PC-9 (cell line): ENCODE measurements at regions not wholly inside any gene's neighbourhood (a gene's known extent, or its start where the extent isn't known, plus 50 kb on each side); places are given as distances from the start of the nearest gene placed in this dataset.

Experiments used
- BruUV-seq: library from RNA; stranded (reverse); fragments of 400-500 nt; replicated peaks from 2 replicates; lab custom pipeline; 2021; lab: Mats Ljungman, UMichigan
- CTCF ChIA-PET: fragments of 300-600 bp; sonication (Branson Sonifier 250); formaldehyde crosslinking; loops from one replicate; lab custom pipeline; 2022; ENCODE audit warnings: antibody characterized with exemption; lab: Charles Lee
- POLR2A ChIA-PET: fragments of 300-600 bp; sonication (Branson Sonifier 250); formaldehyde crosslinking; loops from one replicate; lab custom pipeline; 2022; ENCODE audit warnings: antibody characterized with exemption; ENCODE audit not compliant: unreplicated experiment; lab: Charles Lee
- DNase-seq, 2 experiments: peaks; one replicate each; pipeline versions ENCODE4 v3.0.0 to v3.0.0-alpha.2; 2015 to 2022; ENCODE audit warnings: mixed read lengths in 1 of 2
- H2AFZ ChIP-seq: fragments of 200-600 bp; sonication (generic); 2 replicates; pipeline ENCODE4 v1.8.1; 2017; ENCODE audit warnings: antibody characterized with exemption
- H3F3A ChIP-seq: fragments of 200-600 bp; sonication (generic); 2 replicates; pipeline ENCODE4 v1.8.1; 2017; ENCODE audit warnings: antibody characterized with exemption, mild to moderate bottlenecking, low read depth; ENCODE audit not compliant: insufficient read depth
- H3K27ac ChIP-seq: fragments of 200-600 bp; sonication (generic); 2 replicates; pipeline ENCODE4 v1.6.1; 2016; ENCODE audit warnings: mixed run types
- H3K27me3 ChIP-seq: fragments of 200-600 bp; sonication (generic); 2 replicates; pipeline ENCODE4 v1.6.1; 2016; ENCODE audit warnings: low read depth, mixed run types; ENCODE audit not compliant: insufficient read depth
- H3K36me3 ChIP-seq: fragments of 200-600 bp; sonication (generic); 2 replicates; pipeline ENCODE4 v1.6.1; 2016; ENCODE audit warnings: low read depth, mixed run types
- H3K4me1 ChIP-seq: fragments of 200-600 bp; sonication (generic); replicated peaks from 2 replicates; pipeline ENCODE4 v1.6.1; 2016; ENCODE audit warnings: mixed run types; ENCODE audit not compliant: insufficient read depth
- H3K4me2 ChIP-seq: fragments of 200-600 bp; sonication (generic); 2 replicates; pipeline ENCODE4 v1.6.1; 2017; ENCODE audit warnings: mixed run types
- H3K4me3 ChIP-seq: fragments of 200-600 bp; sonication (generic); 2 replicates; pipeline ENCODE4 v1.6.1; 2016; ENCODE audit warnings: mixed run types
- H3K79me2 ChIP-seq: fragments of 200-600 bp; sonication (generic); 2 replicates; pipeline ENCODE4 v1.6.1; 2017; ENCODE audit warnings: low read depth, mixed run types
- H3K9me2 ChIP-seq: fragments of 200-600 bp; sonication (generic); 2 replicates; pipeline ENCODE4 v1.8.1; 2017; ENCODE audit warnings: mild to moderate bottlenecking; ENCODE audit not compliant: insufficient read depth
- H3K9me3 ChIP-seq: fragments of 200-600 bp; sonication (generic); 2 replicates; pipeline ENCODE4 v1.8.1; 2016; ENCODE audit warnings: low read depth; ENCODE audit not compliant: insufficient read depth
- H4K20me1 ChIP-seq: fragments of 200-600 bp; sonication (generic); 2 replicates; pipeline ENCODE4 v1.8.1; 2017; ENCODE audit not compliant: insufficient read depth
- CTCF ChIP-seq: fragments of 200-600 bp; sonication (generic); conservative IDR thresholded peaks from 2 replicates; pipeline ENCODE4 v1.6.1; 2017; ENCODE audit warnings: mixed run types, antibody characterized with exemption, mild to moderate bottlenecking, moderate library complexity
- EZH2 ChIP-seq: fragments of 200-600 bp; sonication (generic); IDR thresholded peaks from 2 replicates; pipeline ENCODE4 v1.8.0; 2017; ENCODE audit warnings: antibody characterized with exemption, low read depth
- intact Hi-C: fragments of 100-400 bp; cut with micrococcal nuclease; formaldehyde crosslinking; loops from one replicate; pipeline ENCODE4 v1.10.0; 2022; ENCODE audit not compliant: unreplicated experiment

GRCh38 chr15:96790004-96790403 lies 459.5 kb downstream of the NR2F2 start:
- BruUV-seq = no TSS peak
- TF ChIP-seq EZH2 = no peak
- no peak for TF ChIP-seq CTCF

GRCh38 chr15:96792216-96792615 lies 461.7 kb downstream of the NR2F2 start:
- Histone ChIP-seq H2AFZ (no peak overlapping the region), H3K27ac (no peak overlapping the region), H3K27me3 (peaks cover 23% of the 10 kb centered on the region; the same call in 1 of the 2 replicates), H3K4me1 (no peaks in the 10 kb centered on the region), H3F3A (no peaks in the 10 kb centered on the region), H3K4me2 (no peak overlapping the region), H3K36me3 (no peaks in the 10 kb centered on the region), H3K79me2 (no peaks in the 10 kb centered on the region), H3K9me3 (no peaks in the 10 kb centered on the region), H3K9me2 (no peaks in the 10 kb centered on the region), H3K4me3 (no peak overlapping the region), H4K20me1 (no peaks in the 10 kb centered on the region)
- no peak for TF ChIP-seq EZH2
- TF ChIP-seq CTCF = no peak
- no TSS peak for BruUV-seq
- DNase-seq = no peak
- intact Hi-C loops = no loop called here
- ChIA-PET CTCF (no interaction called here), POLR2A (no interaction called here)

More at GRCh38 chr15:96790004-96790403, 459.5 kb downstream of the NR2F2 start:
- intact Hi-C loops = no loop called here
- no peaks in the 10 kb centered on the region for H3K79me2 ChIP-seq
- POLR2A ChIA-PET = no interaction called here
- no peaks in the 10 kb centered on the region for H3K36me3 ChIP-seq
- H2AFZ ChIP-seq = no peak overlapping the region
- no peaks in the 10 kb centered on the region for H3F3A ChIP-seq
- no peak overlapping the region for H3K4me2 ChIP-seq
- no peaks in the 10 kb centered on the region for H3K9me2 ChIP-seq
- no peaks in the 10 kb centered on the region for H3K9me3 ChIP-seq
- H4K20me1 ChIP-seq = no peaks in the 10 kb centered on the region
- no peak overlapping the region for H3K4me3 ChIP-seq
- peaks cover 7% of the 10 kb centered on the region; the same call in 1 of the 2 replicates for H3K27me3 ChIP-seq
- no peak overlapping the region for H3K27ac ChIP-seq
- DNase-seq = no peak
- H3K4me1 ChIP-seq = no peaks in the 10 kb centered on the region
- CTCF ChIA-PET = no interaction called here

GRCh38 chr15:96796841-96797240 lies 466.3 kb downstream of the NR2F2 start:
- no peaks in the 10 kb centered on the region for H4K20me1 ChIP-seq
- H3K79me2 ChIP-seq = no peaks in the 10 kb centered on the region
- no peaks in the 10 kb centered on the region for H3K9me3 ChIP-seq
- no peak overlapping the region for H3K27ac ChIP-seq
- H3K4me3 ChIP-seq = no peak overlapping the region
- BruUV-seq = no TSS peak
- H3F3A ChIP-seq = no peaks in the 10 kb centered on the region
- no peaks in the 10 kb centered on the region for H3K9me2 ChIP-seq
- peaks cover 59% of the 10 kb centered on the region for H3K27me3 ChIP-seq
- DNase-seq = no peak
- TF ChIP-seq EZH2 (no peak), CTCF (no peak)
- H3K36me3 ChIP-seq = no peaks in the 10 kb centered on the region
- H3K4me2 ChIP-seq = no peak overlapping the region
- intact Hi-C loops = no loop called here
- no peaks in the 10 kb centered on the region for H3K4me1 ChIP-seq
- POLR2A ChIA-PET = no interaction called here
- H2AFZ ChIP-seq = no peak overlapping the region
- CTCF ChIA-PET = no interaction called here
